Neutrophil (primary cell): ENCODE measurements at regions not wholly inside any gene's neighbourhood (a gene's known extent, or its start where the extent isn't known, plus 50 kb on each side); places are given as distances from the start of the nearest gene placed in this dataset.

Source experiments
- H3K27ac ChIP-seq: fragments of 200-600 bp; sonication (generic); 2 replicates; pipeline ENCODE4 v1.5.1; 2016; ENCODE audit warnings: mild to moderate bottlenecking, moderate library complexity
- H3K27me3 ChIP-seq: fragments of 200-600 bp; sonication (generic); 2 replicates; pipeline ENCODE4 v1.6.0; 2016; ENCODE audit warnings: mild to moderate bottlenecking
- H3K36me3 ChIP-seq: fragments of 200-600 bp; sonication (generic); 2 replicates; pipeline ENCODE4 v1.5.1; 2017
- H3K4me1 ChIP-seq, 2 experiments: fragments of 200-600 bp in 1 of 2; sonication (generic) in 1 of 2; 1 replicate in 1 of 2; 2 replicates in 1 of 2; pipeline versions ENCODE4 v1.5.1 to v1.6.1; 2013 to 2016; ENCODE audit warnings: low read depth in 1 of 2, low read length in 1 of 2, mild to moderate bottlenecking in 1 of 2, moderate library complexity in 1 of 2; ENCODE audit not compliant: control insufficient read depth in 1 of 2, insufficient read depth in 1 of 2
- H3K4me3 ChIP-seq, 2 experiments: fragments of 200-600 bp in 1 of 2; sonication (generic) in 1 of 2; 1 replicate in 1 of 2; 2 replicates in 1 of 2; pipeline ENCODE4 v1.5.1; 2013 to 2016; ENCODE audit warnings: low read depth in 1 of 2, low read length in 1 of 2, mild to moderate bottlenecking in 1 of 2, moderate library complexity in 1 of 2
- H3K9me3 ChIP-seq: fragments of 200-600 bp; sonication (generic); 2 replicates; pipeline ENCODE4 v1.5.1; 2016
- CTCF ChIP-seq: fragments of 200-600 bp; sonication (generic); IDR thresholded peaks from 2 replicates; pipeline ENCODE4 v1.5.1; 2016; ENCODE audit warnings: antibody characterized with exemption

DNA sequence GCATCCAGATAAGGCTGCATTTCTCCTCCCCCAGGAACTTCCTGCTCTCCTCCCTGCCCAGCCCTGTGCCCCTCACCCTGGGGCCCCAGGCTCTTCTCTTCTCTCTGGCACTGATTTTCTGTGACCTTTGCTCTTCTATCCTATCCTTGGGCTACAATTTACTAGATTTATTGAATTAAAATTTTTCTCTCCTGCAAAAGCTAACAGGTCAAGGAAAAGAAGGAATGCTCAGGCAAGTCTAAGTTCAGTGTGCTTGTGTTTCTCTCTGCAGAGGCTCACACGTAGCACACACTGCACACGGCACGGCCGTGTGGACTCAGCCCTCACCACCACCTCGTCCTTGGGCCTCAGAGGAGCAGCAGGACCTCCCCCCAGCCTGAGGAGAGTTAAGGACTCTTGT lies 94.2 kb upstream of the SNTG2 start:
- no peaks in the 10 kb centered on the region for H3K27me3 ChIP-seq
- no peaks in the 10 kb centered on the region for H3K36me3 ChIP-seq
- H3K27ac ChIP-seq: no peak overlapping the region
- H3K4me1 ChIP-seq: peaks cover 8 to 17% of the 10 kb centered on the region in 2 experiments
- H3K4me3 ChIP-seq: no peak overlapping the region
- no peak for TF ChIP-seq CTCF
- H3K9me3 ChIP-seq: no peaks in the 10 kb centered on the region

DNA sequence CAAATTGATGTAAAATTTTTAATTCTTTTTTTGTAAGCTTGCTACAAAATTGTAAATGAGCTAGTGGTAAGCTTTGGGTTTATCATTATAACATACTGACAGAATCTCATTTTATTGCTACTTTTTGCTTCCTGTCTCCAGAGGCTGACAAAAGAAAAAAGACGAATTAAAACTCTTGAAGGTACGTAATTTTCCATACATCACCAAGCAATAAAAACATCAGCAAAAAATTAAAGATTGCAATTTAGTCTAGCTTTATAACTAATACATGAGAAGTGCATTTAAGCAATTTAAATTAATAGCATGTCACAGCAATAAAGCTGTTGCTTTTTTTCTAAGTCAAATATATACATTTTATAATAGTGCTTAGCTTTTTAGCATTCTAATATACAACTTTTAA lies 94.6 kb upstream of the SNTG2 start:
- no peaks in the 10 kb centered on the region for H3K36me3 ChIP-seq
- H3K4me1 ChIP-seq: peaks cover 8 to 17% of the 10 kb centered on the region in 2 experiments
- no peaks in the 10 kb centered on the region for H3K9me3 ChIP-seq
- H3K27me3 ChIP-seq: no peaks in the 10 kb centered on the region
- H3K27ac ChIP-seq: no peak overlapping the region
- no peak overlapping the region for H3K4me3 ChIP-seq
- TF ChIP-seq CTCF: no peak

GRCh38 chr2:855177-855576 lies 95.5 kb upstream of the SNTG2 start:
- Histone ChIP-seq H3K27ac (peak overlapping the region; percentile 51), H3K9me3 (no peaks in the 10 kb centered on the region), H3K36me3 (no peaks in the 10 kb centered on the region), H3K27me3 (no peaks in the 10 kb centered on the region), H3K4me3 (peak overlapping the region; percentile 29 to 38), H3K4me1 (peaks cover 8 to 17% of the 10 kb centered on the region in 2 experiments)
- TF ChIP-seq CTCF: no peak

DNA sequence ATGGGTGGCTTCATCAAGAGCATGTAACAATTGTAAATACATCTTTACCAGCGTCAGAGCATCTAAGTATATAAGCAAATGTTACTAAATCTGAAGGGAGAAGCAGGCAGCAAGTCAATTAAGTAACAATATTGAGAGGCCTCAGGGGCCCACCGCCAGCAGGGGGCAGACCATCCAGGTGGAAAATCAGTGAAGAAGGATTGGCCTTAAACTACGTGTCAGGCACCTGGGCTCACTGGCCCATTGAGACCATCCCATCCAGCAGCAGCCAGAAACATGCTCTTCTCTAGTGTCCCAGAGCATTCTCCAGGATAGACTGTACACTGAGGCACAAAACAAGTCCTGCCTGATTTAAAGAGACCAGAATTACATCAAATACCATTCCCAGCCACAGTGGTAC lies 96.2 kb upstream of the SNTG2 start:
- H3K9me3 ChIP-seq: no peaks in the 10 kb centered on the region
- peak overlapping the region; percentile 29 to 38 for H3K4me3 ChIP-seq
- H3K27ac ChIP-seq: peak overlapping the region; percentile 51
- H3K27me3 ChIP-seq: no peaks in the 10 kb centered on the region
- peaks cover 8 to 17% of the 10 kb centered on the region in 2 experiments for H3K4me1 ChIP-seq
- TF ChIP-seq CTCF: peak; percentile 22
- no peaks in the 10 kb centered on the region for H3K36me3 ChIP-seq

DNA sequence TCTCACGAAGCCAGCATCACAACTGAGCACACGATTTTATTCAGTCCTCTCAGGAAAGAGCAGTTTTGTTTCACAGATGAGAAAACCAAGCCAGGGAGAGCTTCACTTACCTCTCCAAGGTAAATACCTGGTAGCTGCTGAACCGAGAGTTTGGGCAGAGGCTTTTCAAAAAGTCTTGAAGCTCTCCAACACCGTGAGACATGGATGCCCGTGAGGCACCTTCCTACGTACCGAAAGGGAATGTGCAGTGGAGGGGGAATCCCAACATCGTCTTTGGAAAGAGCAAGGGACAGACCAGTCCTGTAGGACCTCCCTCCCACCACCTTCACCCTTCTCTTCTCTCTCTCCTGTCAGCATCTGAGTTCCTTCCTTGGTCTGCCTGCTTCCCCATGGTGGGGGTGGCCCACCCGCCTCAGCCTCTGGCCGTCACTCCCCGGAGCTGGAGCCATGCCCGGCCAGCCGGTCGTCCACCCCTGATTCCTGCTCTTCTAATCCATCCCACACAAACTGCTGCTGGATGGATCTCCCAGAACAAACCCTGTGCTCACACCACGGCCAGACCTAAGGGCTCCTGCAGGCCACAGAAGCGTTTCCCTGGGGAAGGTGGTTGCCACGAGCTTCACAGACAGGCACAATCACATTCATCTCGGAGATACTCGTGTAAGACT lies 97.3 kb upstream of the SNTG2 start:
- H3K4me1 ChIP-seq: peaks cover 8 to 17% of the 10 kb centered on the region in 2 experiments
- no peak overlapping the region for H3K4me3 ChIP-seq
- H3K27me3 ChIP-seq: no peaks in the 10 kb centered on the region
- no peak overlapping the region for H3K27ac ChIP-seq
- H3K36me3 ChIP-seq: no peaks in the 10 kb centered on the region
- H3K9me3 ChIP-seq: no peaks in the 10 kb centered on the region
- TF ChIP-seq CTCF: no peak
